Uterus (tissue), 2 donors: ENCODE measurements at regions not wholly inside any gene's neighbourhood (a gene's known extent, or its start where the extent isn't known, plus 50 kb on each side); places are given as distances from the start of the nearest gene placed in this dataset.

Source experiments
- POLR2A ChIP-seq, 2 donors: fragments of 450-650 bp; IDR thresholded peaks; one replicate each; pipeline ENCODE4 v1.6.1; 2016; ENCODE audit warnings: antibody characterized with exemption in 2 of 2, mild to moderate bottlenecking in 1 of 2, moderate library complexity in 1 of 2
- TF ChIP-seq, protein P1 (sequence below), 4 experiments: fragments of 200-600 bp in 2 of 4; fragments of 450-650 bp in 2 of 4; sonication (generic) in 2 of 4; IDR thresholded peaks; one replicate each; pipeline ENCODE4 v1.5.1; 2016 to 2019; ENCODE audit warnings: antibody characterized with exemption in 4 of 4, mild to moderate bottlenecking in 2 of 4, moderate library complexity in 1 of 4

DNA sequence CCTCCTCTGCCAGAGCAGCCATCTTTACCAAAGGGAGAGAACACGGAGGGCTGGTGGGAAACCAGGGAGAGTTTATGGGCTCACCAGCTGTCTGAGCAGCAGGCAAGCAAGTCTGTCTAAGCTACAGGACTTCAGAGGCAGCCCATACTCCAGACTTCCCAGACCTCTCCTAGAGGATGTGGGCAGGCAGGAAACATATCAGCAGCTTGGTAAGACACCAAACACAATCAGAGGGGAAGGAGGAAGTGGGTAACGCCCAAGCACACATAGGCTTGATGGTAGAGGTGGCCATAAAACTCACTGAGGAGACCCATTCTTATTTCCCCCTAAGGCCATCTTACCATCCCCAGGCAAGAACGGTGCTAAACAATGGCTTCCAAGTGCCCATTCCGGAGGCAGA lies 143.1 kb upstream of the ARID1B start:
- TF ChIP-seq POLR2A (IDR thresholded peaks at IDR 0.05): no peak
- TF ChIP-seq, protein P1, sequence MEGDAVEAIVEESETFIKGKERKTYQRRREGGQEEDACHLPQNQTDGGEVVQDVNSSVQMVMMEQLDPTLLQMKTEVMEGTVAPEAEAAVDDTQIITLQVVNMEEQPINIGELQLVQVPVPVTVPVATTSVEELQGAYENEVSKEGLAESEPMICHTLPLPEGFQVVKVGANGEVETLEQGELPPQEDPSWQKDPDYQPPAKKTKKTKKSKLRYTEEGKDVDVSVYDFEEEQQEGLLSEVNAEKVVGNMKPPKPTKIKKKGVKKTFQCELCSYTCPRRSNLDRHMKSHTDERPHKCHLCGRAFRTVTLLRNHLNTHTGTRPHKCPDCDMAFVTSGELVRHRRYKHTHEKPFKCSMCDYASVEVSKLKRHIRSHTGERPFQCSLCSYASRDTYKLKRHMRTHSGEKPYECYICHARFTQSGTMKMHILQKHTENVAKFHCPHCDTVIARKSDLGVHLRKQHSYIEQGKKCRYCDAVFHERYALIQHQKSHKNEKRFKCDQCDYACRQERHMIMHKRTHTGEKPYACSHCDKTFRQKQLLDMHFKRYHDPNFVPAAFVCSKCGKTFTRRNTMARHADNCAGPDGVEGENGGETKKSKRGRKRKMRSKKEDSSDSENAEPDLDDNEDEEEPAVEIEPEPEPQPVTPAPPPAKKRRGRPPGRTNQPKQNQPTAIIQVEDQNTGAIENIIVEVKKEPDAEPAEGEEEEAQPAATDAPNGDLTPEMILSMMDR (IDR thresholded peaks at IDR 0.05): no peak
